Amniotic epithelial cell (primary cell): ENCODE measurements at regions not wholly inside any gene's neighbourhood (a gene's known extent, or its start where the extent isn't known, plus 50 kb on each side); places are given as distances from the start of the nearest gene placed in this dataset.
"Not testable (repeated sequence)": the region's sequence is repeated elsewhere in the genome, so short reads cannot be mapped to it uniquely, and the experiment has no call there.

ENCODE experiments used
- DNase-seq: peaks from one replicate; pipeline ENCODE4 v3.0.0-alpha.2; 2010; ENCODE audit warnings: low read depth

DNA sequence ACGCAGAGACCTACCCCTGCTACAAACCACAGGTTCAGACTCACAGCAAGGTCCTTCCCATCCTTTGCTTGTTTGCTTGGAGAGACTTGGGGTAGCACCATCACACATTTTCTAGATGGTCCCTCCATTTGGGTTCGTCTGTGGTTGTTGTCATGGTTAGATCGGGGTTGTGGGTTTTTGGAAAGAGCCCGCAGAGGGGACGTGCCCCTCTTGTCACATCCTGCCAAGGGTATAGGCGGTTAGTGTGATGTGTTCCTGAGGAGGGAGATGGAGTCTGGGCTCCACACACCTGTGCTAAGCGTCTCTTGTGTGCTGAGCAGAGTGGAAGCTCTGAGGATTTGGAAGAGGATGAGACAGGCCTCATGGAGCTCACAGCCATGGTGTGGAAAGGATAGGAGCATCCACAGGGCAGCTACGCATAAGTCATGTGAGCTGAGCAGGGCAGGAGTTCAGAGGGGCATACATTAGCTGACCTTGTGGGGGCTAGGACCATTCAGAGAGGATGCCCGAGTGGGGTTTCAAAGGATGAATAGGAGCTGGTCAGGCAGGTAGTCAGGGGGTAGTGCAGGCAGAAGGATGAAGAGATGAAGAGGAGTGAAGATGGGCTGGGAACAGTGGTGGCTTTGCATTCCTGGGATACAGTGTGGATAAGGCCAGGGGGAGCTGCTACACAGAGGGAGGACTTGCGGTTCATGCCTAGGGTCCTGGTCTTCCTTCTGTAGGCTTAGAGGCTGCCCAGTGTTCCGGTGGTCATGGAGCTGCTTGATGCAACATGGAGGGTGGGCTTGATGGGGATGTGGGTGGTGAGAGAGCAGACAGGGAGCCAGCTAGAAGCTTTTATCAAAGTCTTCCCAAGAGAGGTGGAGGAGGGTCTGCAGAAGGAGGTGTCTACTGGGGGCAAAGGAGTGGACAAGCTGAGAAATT lies 62.9 kb downstream of the ACKR3 start:
- DNase-seq = no peak

DNA sequence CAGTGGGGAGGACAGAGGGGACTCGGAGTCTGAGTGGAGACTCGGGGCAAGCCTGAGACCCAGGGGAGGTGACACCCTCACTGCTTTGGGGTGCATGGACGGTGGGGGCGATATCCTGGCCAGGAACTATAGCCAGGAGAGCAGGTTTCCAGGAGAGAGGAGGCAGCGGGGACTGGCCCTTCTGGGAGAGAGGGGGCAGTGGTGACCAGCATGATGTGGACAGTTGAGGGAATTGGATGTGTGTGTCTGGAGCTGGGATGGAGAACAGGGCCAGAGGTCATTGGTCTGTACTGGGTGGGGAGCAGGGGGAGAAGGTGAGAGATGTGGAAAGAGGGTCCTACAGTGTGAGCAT lies 63.6 kb downstream of the ACKR3 start:
- no peak for DNase-seq

DNA sequence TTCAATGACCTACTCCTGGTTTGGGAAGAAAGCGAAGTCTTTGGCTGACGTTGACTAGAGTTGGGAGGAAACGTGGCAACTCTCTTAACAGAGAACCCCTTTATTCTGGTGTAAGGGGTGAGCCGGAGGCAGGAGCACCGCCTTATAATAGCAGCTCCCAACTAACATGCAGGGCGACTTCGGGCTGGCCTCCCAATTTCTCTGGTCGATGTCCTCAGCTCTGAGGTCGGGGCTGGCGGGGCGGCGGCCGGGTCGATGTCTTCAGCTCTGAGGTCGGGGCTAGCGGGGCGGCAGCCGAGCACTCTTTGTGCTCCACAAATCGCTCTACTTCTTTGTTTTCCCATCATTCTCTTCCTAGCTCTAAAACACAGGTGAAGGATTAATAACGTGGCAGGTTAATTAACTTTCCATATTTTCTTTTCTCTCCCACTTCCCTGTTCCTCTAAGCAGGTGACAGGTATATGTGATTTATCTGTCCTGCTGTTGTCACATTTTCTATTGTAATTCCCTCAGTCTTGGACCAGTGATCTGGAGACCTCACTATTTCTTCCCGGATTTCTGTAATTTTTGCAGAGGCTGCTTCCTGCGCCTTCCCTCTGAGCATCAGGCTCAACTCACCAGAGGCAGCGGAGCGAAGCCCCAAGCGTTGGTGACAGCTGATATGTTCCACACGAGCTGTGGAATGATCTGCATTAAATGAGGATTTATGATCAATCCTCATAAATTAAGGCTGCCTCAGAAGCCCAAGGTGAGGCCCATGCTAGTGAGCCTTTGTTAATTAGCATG lies 64.3 kb downstream of the ACKR3 start:
- no peak for DNase-seq

DNA sequence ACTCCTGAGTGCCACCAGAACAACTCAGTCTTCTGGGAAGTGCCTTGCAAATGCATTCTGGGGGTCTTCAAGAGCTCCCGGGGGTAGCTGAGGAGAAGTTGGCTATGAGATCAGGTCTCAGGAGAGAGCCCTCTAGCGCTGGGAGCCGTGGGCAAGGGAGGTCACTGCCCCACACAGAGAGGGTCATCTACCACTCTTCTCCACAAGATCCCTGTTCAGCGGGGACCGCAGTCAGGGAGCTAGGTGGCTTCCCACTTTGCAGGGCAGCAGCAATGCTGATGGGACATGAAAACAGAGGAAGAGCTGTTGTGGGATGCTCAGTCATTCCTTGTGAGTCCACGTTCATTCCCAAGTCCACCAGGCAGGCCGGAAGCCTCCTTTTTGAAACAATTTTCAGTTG lies 66.6 kb downstream of the ACKR3 start:
- DNase-seq = no peak

DNA sequence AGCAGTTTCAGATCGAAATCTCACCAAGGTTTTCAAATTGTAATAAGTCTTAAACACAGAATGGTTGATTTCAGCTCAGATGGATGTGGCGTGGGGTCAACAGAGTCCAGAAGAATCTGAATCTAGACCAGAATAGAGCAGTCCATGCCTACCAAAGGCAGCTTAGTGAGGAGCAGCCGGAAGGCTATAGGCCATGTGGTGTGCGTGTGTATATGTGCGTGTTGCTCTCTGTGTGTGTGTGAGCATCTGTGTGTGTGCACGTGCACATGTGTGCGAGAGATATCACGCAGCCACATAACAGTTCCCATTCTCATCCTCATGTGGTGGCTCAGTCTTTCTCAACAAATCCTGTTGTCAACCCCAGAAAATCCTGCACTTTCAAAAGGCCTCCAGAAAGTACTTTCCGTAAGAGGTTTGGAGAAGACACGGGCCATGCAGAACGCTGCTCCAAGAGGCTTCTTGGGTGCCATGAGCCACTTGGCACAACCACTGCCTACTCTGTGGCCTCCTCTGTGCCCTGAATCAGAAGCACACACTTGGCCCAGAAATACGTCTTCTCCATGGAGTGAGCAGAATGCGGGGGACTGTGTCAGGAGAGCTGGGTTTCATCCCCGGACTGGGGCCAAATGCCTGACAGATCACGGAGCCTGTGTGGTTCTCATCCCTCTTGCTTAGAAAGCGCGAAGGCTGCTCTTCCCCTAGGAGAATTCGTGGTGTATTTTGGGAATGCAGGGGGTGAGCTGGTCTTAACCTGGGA lies 67.3 kb downstream of the ACKR3 start:
- no peak for DNase-seq

DNA sequence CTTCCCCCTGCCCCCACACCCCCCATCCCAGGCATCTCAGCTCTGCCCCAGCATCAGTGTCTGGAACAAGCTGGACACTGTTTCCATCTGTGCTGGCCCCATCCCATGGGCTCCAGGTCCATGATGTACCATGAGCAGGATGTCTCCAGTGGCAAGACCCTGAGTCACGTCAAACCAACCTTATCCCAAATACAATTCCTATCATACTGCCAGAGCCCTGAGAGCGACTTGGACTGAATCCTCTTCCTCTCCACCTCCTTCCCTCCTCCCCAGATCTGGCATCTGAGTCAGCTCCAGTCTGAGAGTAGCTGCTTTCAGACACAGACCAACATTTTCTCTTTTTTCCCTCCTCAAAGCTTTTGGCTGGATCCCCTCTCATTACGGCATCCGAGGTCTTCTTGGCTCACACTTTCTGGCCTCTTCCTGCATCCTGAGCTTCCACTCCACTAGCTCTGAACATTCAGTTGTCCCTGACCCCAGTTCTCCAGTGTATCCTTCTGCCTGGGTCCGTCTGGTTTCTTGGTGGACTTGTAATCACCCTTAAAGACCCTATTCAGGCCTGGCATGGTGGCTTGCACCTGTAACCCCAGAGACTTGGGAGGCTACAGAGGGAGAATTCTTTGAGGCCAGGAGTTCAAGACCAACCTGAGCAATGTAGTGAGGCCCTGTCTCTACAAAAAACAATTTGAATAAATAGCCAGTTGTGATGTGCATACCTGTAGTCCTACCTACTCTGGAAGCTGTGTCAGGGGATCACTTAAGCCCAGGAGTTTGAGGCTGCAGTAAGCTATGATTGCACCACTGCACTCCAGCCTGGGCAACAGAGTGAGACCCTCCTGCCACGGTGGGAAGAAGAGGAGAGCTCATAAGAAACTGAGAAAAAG lies 68.3 kb downstream of the ACKR3 start:
- peak; percentile 35 for DNase-seq

DNA sequence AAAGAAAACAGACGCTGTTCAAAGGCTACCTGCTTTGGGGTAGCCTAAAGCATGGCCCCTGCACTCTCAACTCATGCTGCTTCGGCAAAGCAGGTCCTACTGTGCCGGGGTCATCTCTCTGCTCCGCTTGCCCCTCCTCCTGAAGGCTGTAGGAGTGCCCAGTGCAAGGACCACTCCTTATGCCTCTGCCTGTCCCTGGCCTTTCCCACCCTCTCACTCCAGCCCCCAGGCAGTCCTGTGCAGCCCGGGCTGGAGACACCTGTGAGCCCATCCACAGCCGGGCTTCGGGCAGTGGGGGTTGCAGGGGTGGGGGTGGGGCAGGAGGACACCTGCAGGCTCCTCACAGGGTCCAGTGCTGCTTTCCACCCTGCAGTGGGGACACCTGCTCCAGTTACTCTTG lies 69.1 kb downstream of the ACKR3 start:
- DNase-seq = no peak

DNA sequence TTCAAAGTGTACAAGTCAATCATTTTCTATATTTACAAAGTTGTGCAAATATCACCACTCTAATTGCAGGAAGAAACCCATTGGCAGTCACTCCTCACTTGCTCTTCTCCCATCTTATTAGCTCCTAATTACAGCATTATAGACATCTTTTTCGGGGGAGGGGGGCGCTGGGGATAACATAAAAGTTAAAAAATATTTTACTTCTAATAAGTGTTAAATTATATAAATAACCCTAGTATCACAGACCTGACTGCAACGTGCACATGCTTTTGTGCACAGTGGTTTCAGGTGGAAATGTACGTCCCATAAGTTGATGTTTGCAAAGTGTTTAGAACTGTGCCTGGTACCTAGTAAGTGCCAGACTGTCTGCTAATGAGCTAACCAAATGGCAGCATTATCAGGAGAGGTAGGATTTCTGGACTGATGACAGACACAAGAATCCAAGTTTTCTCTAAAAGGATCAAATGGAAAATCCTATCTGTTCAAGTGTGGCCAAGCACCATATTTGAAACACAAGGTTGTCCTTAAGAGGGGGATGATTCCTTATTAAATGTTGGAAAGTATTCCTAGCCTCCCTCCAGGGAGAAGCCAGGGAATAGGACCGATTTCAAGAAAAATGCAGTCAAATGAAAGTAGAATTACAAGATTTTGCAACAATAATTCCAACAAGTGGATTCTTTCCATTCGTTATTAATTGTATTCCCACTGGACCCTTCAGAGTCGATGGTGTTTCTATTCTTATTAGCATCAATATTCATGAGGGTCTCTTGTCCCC lies 70.0 kb downstream of the ACKR3 start:
- no peak for DNase-seq

DNA sequence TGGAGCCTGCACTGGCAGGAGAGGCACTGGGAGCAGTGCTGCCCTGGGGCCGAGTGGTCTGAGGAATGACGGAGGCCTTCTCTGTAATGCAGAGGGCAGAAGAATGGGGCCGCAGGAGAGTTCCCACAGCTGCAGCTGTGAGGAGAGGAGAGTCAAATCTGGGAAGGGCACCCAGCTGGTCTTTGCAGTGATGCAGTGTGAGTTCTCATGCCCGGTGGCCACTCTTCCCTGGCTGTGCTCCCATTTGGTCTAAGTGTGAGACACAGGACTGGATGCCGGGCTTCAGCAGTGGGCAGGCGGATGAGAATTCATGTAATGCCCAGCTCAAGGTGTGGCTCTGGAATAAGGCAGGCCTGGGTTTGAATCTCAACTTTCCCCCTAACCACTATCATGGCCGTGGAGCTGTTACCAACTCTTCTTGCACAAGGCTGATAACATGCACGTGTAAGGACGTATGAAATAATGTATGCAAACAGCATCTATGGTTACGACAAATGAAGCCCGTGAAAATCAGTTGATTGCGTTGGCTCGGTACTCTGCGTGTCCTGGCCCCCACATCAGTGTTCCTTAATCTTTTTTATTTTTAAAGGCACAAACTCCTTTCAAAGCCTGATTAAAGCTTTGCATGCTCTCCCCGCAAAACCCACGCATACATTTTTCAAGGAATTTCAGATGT lies 71.6 kb downstream of the ACKR3 start:
- no peak for DNase-seq

DNA sequence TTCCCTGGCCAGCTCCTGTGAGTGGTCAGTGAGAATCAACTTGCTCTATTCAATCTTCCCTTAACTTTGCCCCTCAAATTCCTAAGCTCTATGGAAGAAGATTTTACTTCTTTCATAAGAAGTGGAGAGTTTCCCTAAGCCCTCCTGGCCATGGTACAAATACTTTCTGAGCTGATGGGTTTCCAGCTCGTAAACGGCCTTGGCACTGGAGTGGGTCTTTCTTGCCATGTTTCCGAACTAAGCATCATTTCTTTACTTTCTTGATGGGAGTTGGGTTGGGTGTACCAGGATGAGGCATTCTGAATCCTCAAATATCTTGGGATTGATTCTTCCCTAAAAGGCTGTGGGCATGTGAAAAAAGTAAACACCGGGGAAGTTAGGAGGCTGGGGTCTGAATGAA lies 72.5 kb downstream of the ACKR3 start:
- no peak for DNase-seq

DNA sequence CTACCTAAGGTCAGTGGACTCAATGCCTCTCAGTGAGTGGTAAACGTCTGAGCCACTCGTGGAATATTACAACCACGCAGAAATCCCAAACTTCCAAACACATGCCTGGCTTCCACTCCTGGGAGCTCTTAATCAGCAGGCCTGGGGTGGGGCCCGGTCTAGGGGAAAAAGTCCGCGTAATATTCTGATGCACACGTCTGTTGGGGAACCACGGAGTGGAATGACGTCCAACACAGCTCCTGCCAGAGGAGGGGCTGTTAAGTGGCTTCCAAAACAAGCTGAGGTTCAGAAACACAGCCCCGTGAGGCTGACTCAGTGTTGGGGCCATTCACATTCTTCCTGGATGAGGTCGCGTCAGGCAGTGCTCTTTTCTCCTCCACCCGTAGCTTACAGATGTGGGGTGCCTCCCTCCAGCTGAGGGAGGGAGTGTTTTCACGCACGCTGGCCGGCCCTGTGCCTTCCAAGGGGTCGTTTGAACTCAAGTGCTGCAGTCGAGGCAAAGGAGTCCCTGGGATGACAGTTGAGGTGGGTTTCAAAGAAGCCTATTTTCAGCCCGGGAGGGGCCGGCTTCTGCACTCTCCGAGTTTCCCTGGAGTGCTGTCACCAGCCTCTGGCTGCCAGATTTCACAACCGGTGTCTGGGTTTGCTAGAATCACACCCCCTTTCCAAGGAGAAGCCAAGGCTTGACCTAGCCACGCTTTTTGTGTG lies 73.1 kb downstream of the ACKR3 start:
- DNase-seq = peak; percentile 99

DNA sequence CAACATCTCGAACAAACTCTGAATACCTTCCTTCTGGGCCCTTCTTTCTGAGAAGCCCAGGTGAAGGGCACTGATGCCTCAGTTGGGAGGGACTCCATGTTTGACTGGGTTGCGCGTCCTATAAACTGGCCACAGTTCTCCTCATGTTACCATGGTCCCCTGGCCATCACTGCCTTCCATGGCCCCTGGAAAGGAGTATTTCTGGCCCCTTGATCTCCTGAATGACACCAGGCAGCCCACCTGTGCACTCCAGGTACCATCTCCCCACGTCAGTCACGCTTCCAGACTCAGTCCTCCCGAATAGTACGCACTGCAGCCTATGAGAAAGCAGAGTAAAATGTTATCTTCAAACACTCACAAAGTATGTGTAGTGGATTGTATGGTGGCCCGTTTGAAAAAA lies 73.9 kb downstream of the ACKR3 start:
- no peak for DNase-seq

DNA sequence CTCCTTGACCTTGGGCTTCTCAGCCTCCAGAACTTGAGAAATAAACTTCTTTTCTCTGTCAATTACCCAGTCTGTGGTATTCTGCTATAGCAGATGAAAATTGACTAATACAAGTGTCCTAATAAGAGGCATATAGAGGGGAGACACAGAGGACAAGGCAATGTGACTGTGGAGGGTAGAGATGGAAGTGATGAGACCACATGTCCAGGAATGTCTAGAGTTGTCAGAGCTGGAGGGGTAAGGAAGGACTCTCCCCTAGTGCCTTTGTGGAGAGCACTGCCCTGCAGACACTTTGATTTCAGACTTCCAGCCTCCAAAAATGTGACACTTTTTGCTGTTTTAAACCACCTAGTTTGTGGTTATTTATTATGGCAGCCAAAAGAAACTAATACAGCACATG lies 74.4 kb downstream of the ACKR3 start:
- DNase-seq = no peak

DNA sequence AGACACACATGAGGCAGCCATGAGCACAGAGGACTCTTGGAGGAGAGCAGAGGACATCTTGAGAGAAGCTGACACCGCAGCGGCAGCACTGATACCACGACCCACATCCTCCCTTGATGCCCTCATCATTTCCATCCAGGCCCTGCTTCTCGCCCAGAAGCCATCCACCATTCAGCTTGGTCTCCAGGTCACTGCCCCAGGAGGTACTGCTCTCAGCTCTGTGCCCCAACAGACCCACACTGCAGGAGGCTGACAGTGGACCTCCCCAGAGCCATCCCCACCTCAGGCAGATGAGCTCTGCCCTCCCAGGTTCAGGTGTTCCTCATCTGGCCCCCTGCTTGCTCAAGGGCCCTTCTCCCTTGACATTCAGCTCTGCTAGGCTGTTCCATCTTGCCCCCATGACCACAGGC lies 74.9 kb downstream of the ACKR3 start:
- DNase-seq = no peak

DNA sequence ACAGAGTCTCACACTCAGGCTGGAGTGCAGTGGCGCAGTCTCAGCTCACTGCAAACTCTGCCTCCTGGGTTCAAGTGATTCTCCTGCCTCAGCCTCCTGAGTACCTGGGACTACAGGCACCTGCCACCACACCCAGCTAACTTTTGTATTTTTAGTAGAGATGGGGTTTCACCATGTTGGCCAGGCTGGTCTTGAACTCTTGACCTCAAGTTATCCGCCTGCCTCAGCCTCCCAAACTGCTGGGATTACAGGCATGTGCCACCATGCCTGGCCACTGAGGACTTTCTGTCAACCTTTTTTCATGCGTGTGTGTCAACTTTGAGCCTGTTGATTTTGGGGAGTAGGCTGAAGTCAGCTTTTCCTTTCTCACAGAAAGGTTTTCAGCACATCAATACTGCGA lies 75.5 kb downstream of the ACKR3 start:
- DNase-seq = not testable (repeated sequence)

DNA sequence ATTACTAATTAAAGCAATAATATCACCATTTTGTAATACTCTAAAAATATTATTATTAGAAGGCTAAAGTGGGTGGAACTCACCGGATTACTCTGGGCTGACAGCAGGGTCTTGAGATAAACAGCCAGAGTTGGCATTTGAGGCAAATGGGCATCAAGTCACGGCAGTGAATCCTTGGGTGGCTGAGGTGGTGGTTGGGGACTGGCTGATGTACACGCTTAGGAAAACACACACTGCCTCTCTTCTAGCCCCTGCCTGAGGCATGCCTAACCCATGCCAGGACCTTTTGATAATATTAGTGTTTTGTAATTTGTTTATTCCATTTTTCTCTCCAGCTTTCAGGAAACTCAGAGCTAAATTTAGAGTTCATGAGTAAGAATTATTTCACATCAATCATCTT lies 76.8 kb downstream of the ACKR3 start:
- DNase-seq = no peak

DNA sequence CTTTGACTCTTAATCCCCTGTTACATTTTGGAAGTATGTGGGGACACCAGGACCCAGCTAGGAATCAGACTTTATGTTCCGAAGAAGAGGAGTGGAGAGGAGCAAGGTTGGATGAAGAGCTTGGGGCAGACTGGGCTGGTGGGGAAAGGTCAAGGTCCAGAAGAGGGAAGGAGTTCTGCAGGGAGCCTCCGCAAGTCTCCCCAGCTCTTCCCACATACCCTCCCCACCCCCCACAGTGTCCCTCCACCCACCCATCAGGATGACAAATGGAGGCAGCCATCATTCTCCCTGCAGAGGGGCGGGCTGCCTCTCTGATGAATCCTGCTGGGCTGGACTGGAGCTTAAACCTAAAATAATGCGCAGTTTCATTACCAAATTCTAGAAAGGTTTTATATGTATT lies 77.2 kb downstream of the ACKR3 start:
- no peak for DNase-seq

DNA sequence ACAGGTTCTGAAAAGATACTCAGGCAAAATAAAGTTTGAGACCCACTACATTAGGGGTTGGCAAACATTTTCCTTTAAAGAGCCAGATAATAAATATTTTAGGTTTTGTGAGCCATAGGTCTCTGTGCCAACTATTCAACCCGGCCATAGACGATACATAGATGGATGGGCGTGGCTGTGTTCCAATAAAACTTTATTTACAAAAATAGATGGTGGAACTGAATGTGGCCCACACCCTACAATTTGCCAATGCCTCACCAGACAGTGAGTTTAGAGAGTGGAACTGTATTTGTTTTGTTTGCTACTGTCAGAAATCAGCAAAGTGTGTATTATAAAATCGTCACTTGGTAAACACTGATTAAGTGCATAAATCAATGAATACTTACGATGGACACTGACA lies 78.0 kb downstream of the ACKR3 start:
- DNase-seq = no peak

DNA sequence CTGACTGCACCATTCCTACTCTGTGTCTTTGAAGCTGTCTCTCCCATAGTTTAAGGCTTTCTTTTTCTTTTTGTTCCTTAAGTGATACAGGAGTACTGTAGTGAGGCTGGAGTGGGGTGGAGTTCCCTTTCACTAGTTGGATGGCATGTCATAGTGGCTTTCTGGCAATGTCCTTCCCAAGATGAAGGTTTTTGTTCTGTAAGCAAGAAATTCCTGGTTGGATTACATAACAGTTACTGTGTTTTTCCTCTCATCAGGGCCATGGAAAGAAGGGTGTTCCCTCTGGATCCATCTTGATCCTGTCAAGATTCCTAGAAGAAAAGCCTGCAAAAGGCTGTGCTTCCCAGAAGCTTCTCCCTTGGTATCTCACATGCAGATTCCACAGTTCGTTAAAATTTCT lies 84.2 kb downstream of the ACKR3 start:
- DNase-seq = no peak

DNA sequence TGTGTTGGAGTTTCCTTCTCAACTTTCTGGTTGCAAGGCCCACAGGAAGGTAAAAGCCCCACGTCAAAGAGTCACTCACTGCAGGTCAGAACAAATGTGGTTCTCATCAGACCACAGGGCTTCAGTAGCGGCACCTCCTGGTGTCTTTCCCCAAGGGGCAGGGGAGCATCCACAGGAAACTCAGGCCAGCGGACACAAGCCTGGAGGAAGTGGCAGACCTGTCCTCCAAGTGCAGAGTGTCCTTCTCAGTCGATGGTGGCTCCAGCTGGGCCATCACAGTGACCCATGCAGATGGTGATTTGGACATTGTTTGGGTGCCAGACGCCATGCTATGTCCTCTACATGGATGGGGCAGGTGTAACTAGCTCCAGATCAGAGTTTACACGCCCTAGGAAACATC lies 84.9 kb downstream of the ACKR3 start:
- no peak for DNase-seq
